Gastroesophageal sphincter (tissue), 4 donors: ENCODE measurements at regions not wholly inside any gene's neighbourhood (a gene's known extent, or its start where the extent isn't known, plus 50 kb on each side); places are given as distances from the start of the nearest gene placed in this dataset.

Experiments
- ATAC-seq: fragments of 150-250 bp; one replicate; pipeline ENCODE4 v1.9.1; 2016; ENCODE audit warnings: mild to moderate bottlenecking, moderate library complexity
- H3K27ac ChIP-seq, 4 donors: fragments of 200-600 bp; sonication (generic) in 3 of 4; 1 replicate in 3 of 4; 2 replicates in 1 of 4; pipeline ENCODE4 v1.5.1; 2016 to 2019
- H3K27me3 ChIP-seq: fragments of 200-600 bp; sonication (generic); one replicate; pipeline ENCODE4 v1.5.1; 2019
- H3K36me3 ChIP-seq, 2 donors: fragments of 200-600 bp; sonication (generic); one replicate each; pipeline ENCODE4 v1.5.1; 2019; ENCODE audit warnings: control low read depth in 1 of 2
- H3K4me1 ChIP-seq, 3 donors: fragments of 200-600 bp; sonication (generic); 1 replicate in 2 of 3; 2 replicates in 1 of 3; pipeline ENCODE4 v1.5.1; 2016 to 2019; ENCODE audit warnings: control low read depth in 2 of 3
- H3K4me3 ChIP-seq, 2 donors: fragments of 200-600 bp; sonication (generic); one replicate each; pipeline ENCODE4 v1.5.1; 2019; ENCODE audit warnings: mild to moderate bottlenecking in 1 of 2, moderate library complexity in 1 of 2
- H3K9me3 ChIP-seq, 3 donors: fragments of 200-600 bp; sonication (generic); one replicate each; pipeline ENCODE4 v1.5.1; 2017 to 2019; ENCODE audit warnings: control low read depth in 2 of 3
- CTCF ChIP-seq, 4 experiments: fragments of 200-600 bp in 2 of 4; fragments of 450-650 bp in 2 of 4; sonication (generic) in 1 of 4; IDR thresholded peaks; one replicate each; pipeline ENCODE4 v1.5.1; 2017 to 2019; ENCODE audit warnings: antibody characterized with exemption in 4 of 4, mild to moderate bottlenecking in 2 of 4, moderate library complexity in 2 of 4
- EP300 ChIP-seq: sonication (generic); formaldehyde crosslinking; IDR thresholded peaks from one replicate; pipeline ENCODE4 v1.6.1; 2017; ENCODE audit warnings: antibody characterized with exemption, mild to moderate bottlenecking
- POLR2A ChIP-seq, 2 donors: fragments of 450-650 bp; IDR thresholded peaks; one replicate each; pipeline ENCODE4 v1.6.1; 2017; ENCODE audit warnings: antibody characterized with exemption in 2 of 2, mild to moderate bottlenecking in 2 of 2, moderate library complexity in 1 of 2
- POLR2AphosphoS5 ChIP-seq: sonication (generic); formaldehyde crosslinking; IDR thresholded peaks from one replicate; pipeline ENCODE4 v1.6.1; 2017; ENCODE audit warnings: antibody characterized with exemption
- WGBS, 2 donors: methylation state at CpG; one replicate each; pipeline ENCODE4 v1.1.5; 2018; ENCODE audit warnings: low coverage in 1 of 2; 5-methylcytosine and 5-hydroxymethylcytosine counted together

- Histone ChIP-seq H3K4me3 (no peak overlapping the region), H3K27ac (peak overlapping the region in 1 of 4 donors; percentile 44), H3K4me1 (peaks cover 0 to 11% (median 5%) of the 10 kb centered on the region in 3 donors), H3K36me3 (no peaks in the 10 kb centered on the region), H3K27me3 (peaks cover 22% of the 10 kb centered on the region), H3K9me3 (no peaks in the 10 kb centered on the region)
- TF ChIP-seq EP300 (no peak), CTCF (IDR thresholded peaks at IDR 0.05) (no peak), POLR2A (IDR thresholded peaks at IDR 0.05) (no peak), POLR2AphosphoS5 (no peak)
- ATAC-seq: no peak
- 45% methylated on average over 8 of the region's 13 CpGs; no CpG with 5 or more reads in 1 of the 2 donors for WGBS, 2 donors
These were observed 230.1 kb downstream of the TFAP2C start for GRCh38 chr20:56859039-56859800.

DNA sequence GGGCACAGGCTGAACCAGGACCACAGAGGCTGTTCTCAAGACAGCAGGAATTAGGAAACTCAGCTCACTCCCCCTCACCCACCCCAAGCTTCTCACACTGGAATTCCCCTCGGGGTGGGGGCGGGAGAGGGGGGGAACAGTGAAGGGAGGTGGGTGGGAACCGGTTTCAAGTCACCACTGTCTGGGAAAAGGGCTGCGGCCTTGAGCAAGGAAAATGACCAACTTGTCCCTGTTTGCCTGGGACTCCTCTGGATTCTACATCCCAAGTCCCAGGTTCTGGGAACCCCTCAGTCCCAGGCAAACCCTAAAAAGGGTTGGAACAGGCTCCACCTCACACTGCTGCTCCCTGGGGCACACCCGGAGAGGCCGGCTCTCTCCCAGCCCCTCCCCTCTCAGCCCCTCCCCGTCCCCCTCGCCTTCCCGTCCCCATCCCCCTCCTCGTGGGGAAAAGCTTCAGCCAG lies 230.7 kb downstream of the TFAP2C start:
- Histone ChIP-seq H3K9me3 (no peaks in the 10 kb centered on the region), H3K4me1 (peaks cover 0 to 11% (median 5%) of the 10 kb centered on the region in 3 donors), H3K36me3 (no peaks in the 10 kb centered on the region), H3K27me3 (peaks cover 28% of the 10 kb centered on the region), H3K4me3 (no peak overlapping the region), H3K27ac (peak overlapping the region in 2 of 4 donors; percentile 43 to 44)
- 4% methylated on average over 3 of the region's 10 CpGs; no CpG with 5 or more reads in 1 of the 2 donors for WGBS, 2 donors
- ATAC-seq: peak; percentile 31
- TF ChIP-seq EP300 (no peak), POLR2A (IDR thresholded peaks at IDR 0.05) (no peak), POLR2AphosphoS5 (no peak), CTCF (IDR thresholded peaks at IDR 0.05) (no peak)

DNA sequence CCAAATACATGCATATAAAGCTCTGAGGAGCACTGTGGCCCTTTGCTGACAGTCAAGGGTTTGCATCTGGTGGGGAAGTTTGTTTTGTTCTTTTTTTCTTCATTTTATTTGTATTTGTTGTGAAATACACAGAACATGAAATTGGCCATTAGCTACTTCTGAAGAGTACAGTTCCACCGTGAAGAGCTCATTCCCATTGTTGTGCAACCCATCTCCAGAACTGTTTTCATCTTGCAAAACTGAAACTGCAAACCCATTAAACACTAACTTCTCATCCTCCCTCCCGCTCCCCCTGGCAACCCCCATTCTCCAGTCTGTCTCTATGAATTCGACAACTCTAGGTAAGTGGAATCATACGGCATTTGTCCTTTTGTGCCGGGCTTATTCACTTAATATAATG lies 231.3 kb downstream of the TFAP2C start:
- peak; percentile 58 for ATAC-seq
- no peak for TF ChIP-seq POLR2A (IDR thresholded peaks at IDR 0.05)
- no peak for TF ChIP-seq CTCF (IDR thresholded peaks at IDR 0.05)
- no peak for TF ChIP-seq EP300
- TF ChIP-seq POLR2AphosphoS5: no peak
- 74 to 79% methylated on average over 5 of the region's 5 CpGs for WGBS, 2 donors
- Histone ChIP-seq H3K9me3 (no peaks in the 10 kb centered on the region), H3K27me3 (peaks cover 34% of the 10 kb centered on the region), H3K27ac (peak overlapping the region in 2 of 4 donors; percentile 43 to 44), H3K36me3 (no peaks in the 10 kb centered on the region), H3K4me1 (peaks cover 0 to 11% (median 5%) of the 10 kb centered on the region in 3 donors), H3K4me3 (no peak overlapping the region)

GRCh38 chr20:56861590-56861989 lies 232.5 kb downstream of the TFAP2C start:
- WGBS, 2 donors: 11 to 77% methylated on average over 3 to 4 of the region's 6 CpGs
- peaks cover 0 to 11% (median 5%) of the 10 kb centered on the region in 3 donors for H3K4me1 ChIP-seq
- H3K27ac ChIP-seq: no peak overlapping the region
- H3K4me3 ChIP-seq: no peak overlapping the region
- TF ChIP-seq POLR2AphosphoS5: no peak
- TF ChIP-seq POLR2A (IDR thresholded peaks at IDR 0.05): no peak
- TF ChIP-seq CTCF (IDR thresholded peaks at IDR 0.05): no peak
- TF ChIP-seq EP300: no peak
- no peak for ATAC-seq
- no peaks in the 10 kb centered on the region for H3K9me3 ChIP-seq
- no peaks in the 10 kb centered on the region for H3K36me3 ChIP-seq
- H3K27me3 ChIP-seq: peaks cover 42% of the 10 kb centered on the region

DNA sequence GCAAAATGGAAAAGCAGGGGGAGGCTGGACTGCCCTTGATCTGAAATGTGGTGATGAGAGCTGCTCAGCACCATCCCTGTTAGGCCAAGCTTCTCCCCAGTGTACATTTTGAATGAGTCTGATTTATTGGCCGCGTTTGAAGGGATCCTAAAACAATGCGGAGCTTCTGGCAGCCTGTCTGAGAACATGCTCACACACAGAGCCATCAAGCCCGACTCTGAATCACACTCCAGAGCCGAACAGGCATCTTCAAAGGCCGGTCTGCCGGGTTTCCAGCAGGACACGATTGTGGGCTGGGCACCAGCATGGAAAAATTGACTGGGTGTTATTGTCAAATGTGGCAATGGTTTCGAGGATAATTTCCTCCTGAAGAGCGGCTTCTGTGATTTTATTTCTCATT lies 235.9 kb downstream of the TFAP2C start:
- 18 to 37% methylated on average over 2 to 3 of the region's 10 CpGs for WGBS, 2 donors
- peaks cover 0 to 2% (median 1%) of the 10 kb centered on the region in 3 donors for H3K4me1 ChIP-seq
- H3K9me3 ChIP-seq: peaks cover 0 to 20% (median 0%) of the 10 kb centered on the region in 3 donors
- H3K4me3 ChIP-seq: no peak overlapping the region
- no peak for ATAC-seq
- peaks cover 60% of the 10 kb centered on the region for H3K27me3 ChIP-seq
- TF ChIP-seq POLR2AphosphoS5 (no peak), EP300 (no peak), POLR2A (IDR thresholded peaks at IDR 0.05) (no peak), CTCF (IDR thresholded peaks at IDR 0.05) (no peak)
- H3K27ac ChIP-seq: no peak overlapping the region
- H3K36me3 ChIP-seq: no peaks in the 10 kb centered on the region
